K562 (cell line): ENCODE measurements at regions not wholly inside any gene's neighbourhood (a gene's known extent, or its start where the extent isn't known, plus 50 kb on each side); places are given as distances from the start of the nearest gene placed in this dataset.

Source experiments
- FOXA1 ChIP-seq: fragments of 450-650 bp; IDR thresholded peaks from 2 replicates; pipeline ENCODE4 v1.6.1; 2016; ENCODE audit warnings: mild to moderate bottlenecking, borderline replicate concordance
- FOXK1 ChIP-seq: sonication (generic); formaldehyde crosslinking; IDR thresholded peaks from 2 replicates; pipeline ENCODE4 v1.8.0; 2022; ENCODE audit warnings: missing genetic modification reagents, mild to moderate bottlenecking, borderline replicate concordance
- MXI1 ChIP-seq: IDR thresholded peaks from 2 replicates; pipeline ENCODE4 v1.6.1; 2011; ENCODE audit warnings: low read depth, mild to moderate bottlenecking, improper control_type of control experiment, low read length
- NFYB ChIP-seq: IDR thresholded peaks from 2 replicates; pipeline ENCODE4 v1.6.1; 2011; ENCODE audit warnings: mild to moderate bottlenecking, moderate library complexity; ENCODE audit not compliant: insufficient read length; ENCODE audit errors: extremely low read depth
- NR2C2 ChIP-seq, 2 experiments: fragments of 200-800 bp in 1 of 2; sonication (Bioruptor generic) in 1 of 2; sonication (generic) in 1 of 2; formaldehyde crosslinking in 1 of 2; IDR thresholded peaks; 2 replicates each; pipeline versions ENCODE4 v1.6.1 to v1.8.0; 2016 to 2022; ENCODE audit warnings: mild to moderate bottlenecking in 1 of 2, missing compliant biosample characterization in 1 of 2, missing genetic modification characterization in 1 of 2, missing genetic modification reagents in 1 of 2
- NRF1 ChIP-seq, 2 experiments: fragments of 450-650 bp; IDR thresholded peaks in 1 of 2; conservative IDR thresholded peaks in 1 of 2; 2 replicates each; pipeline ENCODE4 v1.6.1; 2014; ENCODE audit warnings: mild to moderate bottlenecking in 2 of 2
- POLR2A ChIP-seq: fragments of 450-650 bp; conservative IDR thresholded peaks from 2 replicates; pipeline ENCODE4 v1.6.1; 2016
- POU5F1 ChIP-seq: fragments of 150-350 bp; IDR thresholded peaks from 2 replicates; pipeline ENCODE4 v1.6.1; 2014; ENCODE audit warnings: borderline replicate concordance, low read length, low read depth, mild to moderate bottlenecking; ENCODE audit not compliant: partially characterized antibody
- TBL1XR1 ChIP-seq, 2 experiments: IDR thresholded peaks; 2 replicates each; pipeline ENCODE4 v1.6.1; 2012; ENCODE audit warnings: improper control_type of control experiment in 2 of 2, low read length in 2 of 2, mild to moderate bottlenecking in 1 of 2
- TEAD4 ChIP-seq, 2 experiments: sonication (generic) in 1 of 2; formaldehyde crosslinking in 1 of 2; IDR thresholded peaks; 2 replicates each; pipeline versions ENCODE4 v1.6.1 to v1.8.0; 2012 to 2022; ENCODE audit warnings: borderline replicate concordance in 1 of 2, inconsistent platforms in 1 of 2, low read length in 1 of 2, mild to moderate bottlenecking in 1 of 2, missing genetic modification reagents in 1 of 2
- ZKSCAN3 ChIP-seq: fragments of 250-450 bp; sonication (Bioruptor Pico); IDR thresholded peaks from 2 replicates; pipeline ENCODE4 v1.4.0; 2020
- ZNF431 ChIP-seq: sonication (generic); formaldehyde crosslinking; IDR thresholded peaks from 2 replicates; pipeline ENCODE4 v1.8.0; 2022; ENCODE audit warnings: mild to moderate bottlenecking, missing genetic modification reagents

GRCh38 chr4:95939141-95939540 lies 99.2 kb downstream of the PDHA2 start:
- no peak for TF ChIP-seq NFYB
- no peak for TF ChIP-seq TBL1XR1 (IDR thresholded peaks at IDR 0.05; ENCODE audit: low read length in 2 of 2)
- no peak for TF ChIP-seq POU5F1
- no peak for TF ChIP-seq FOXK1 (CRISPR knock-in tag)
- no peak for TF ChIP-seq NRF1 (conservative IDR thresholded peaks at IDR 0.05 in 1 of 2, IDR thresholded peaks at IDR 0.05 in 1 of 2)
- TF ChIP-seq MXI1: no peak
- no peak for TF ChIP-seq NR2C2 (CRISPR knock-in tag; IDR thresholded peaks at IDR 0.05)
- TF ChIP-seq NR2C2 (tag; IDR thresholded peaks at IDR 0.05): no peak
- no peak for TF ChIP-seq FOXA1
- TF ChIP-seq ZNF431 (CRISPR knock-in tag): no peak
- TF ChIP-seq POLR2A: no peak
- no peak for TF ChIP-seq ZKSCAN3 (CRISPR knock-in tag)
- no peak for TF ChIP-seq TEAD4 (IDR thresholded peaks at IDR 0.05; ENCODE audit: low read length)
- TF ChIP-seq TEAD4 (CRISPR knock-in tag; IDR thresholded peaks at IDR 0.05; ENCODE audit: borderline replicate concordance): no peak
